Left forelimb (tissue), 1 donor: ENCODE measurements at regions not wholly inside any gene's neighbourhood (a gene's known extent, or its start where the extent isn't known, plus 50 kb on each side); places are given as distances from the start of the nearest gene placed in this dataset.
"Not testable (repeated sequence)": the region's sequence is repeated elsewhere in the genome, so short reads cannot be mapped to it uniquely, and the experiment has no call there.

ENCODE experiments used
- DNase-seq: peaks from one replicate; pipeline ENCODE4 v3.0.0-alpha.2; 2018; ENCODE audit warnings: low spot score

- no peak for DNase-seq
Observed at GRCh38 chr13:62829486-62829885, 1413.8 kb upstream of the PCDH20 start.

- no peak for DNase-seq
Observed at GRCh38 chr13:62799931-62800436, 1384.3 kb upstream of the PCDH20 start.

DNA sequence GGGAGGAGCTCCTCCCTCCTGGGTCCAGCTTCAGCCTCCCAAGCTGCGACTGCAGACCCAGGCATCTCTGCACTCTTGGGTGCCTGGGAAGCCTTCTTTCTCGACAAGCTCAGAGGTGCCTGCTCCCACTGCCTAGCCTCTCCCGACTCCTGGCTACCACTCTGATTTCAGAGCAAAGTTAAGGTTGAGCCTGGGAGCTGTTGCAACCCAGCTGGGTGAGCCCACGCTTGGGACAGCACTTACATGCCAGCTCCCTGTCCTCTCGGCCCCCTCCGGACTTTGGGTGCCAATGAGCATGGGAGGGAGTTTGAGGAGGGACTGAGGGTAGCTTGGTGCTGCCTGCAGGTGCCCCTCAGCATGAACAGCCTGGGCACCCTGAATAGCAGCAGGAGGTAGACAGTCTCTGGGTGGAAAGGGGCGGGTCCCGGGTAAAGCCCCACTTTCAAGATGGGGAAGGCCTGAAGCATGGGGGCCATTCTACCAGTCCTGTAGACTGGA, 1383.4 kb upstream of the PCDH20 start:
- DNase-seq: no peak

DNA sequence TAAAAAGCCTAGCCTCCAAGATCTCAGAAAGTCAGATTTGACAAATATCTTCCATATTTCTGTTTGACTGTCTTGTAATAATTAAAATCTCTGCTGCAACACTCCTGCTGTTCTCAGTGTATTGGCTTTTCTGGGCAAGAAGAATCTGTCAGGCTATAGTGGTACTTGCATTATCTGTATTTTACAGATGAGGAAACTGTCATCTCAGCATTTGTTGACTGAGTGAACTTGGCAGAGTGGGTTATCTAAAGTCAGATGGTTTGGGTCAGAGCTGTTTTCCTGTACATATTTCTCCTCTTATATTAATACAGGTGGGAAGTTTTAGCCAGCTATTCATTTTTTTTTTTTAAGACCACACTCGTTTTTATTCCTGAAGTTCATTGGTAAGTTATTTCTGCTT, 1378.2 kb upstream of the PCDH20 start:
- no peak for DNase-seq

GRCh38 chr13:62781866-62782265, 1366.2 kb upstream of the PCDH20 start:
- no peak for DNase-seq

GRCh38 chr13:62779161-62779560, 1363.5 kb upstream of the PCDH20 start:
- DNase-seq: no peak

- no peak for DNase-seq
Observed at GRCh38 chr13:62767473-62767872, 1351.8 kb upstream of the PCDH20 start.

DNA sequence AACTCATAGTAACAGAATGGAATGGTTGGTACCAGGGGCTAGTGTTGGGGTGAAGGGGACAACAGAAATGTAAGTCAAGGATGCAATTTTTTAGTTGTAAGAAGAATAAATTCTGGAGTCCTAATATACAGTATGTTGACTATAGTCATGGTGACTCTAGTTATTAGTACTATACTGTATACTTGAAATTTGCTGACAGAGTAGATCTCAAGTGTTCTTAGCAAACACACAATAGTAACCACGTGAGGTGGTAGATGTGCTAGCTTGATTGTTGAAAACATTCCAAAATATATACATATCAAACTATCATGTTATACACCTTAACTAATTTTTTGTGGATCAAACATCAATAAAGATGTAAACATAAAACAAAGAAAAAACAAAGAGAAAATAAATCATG, 1345.1 kb upstream of the PCDH20 start:
- no peak for DNase-seq

DNA sequence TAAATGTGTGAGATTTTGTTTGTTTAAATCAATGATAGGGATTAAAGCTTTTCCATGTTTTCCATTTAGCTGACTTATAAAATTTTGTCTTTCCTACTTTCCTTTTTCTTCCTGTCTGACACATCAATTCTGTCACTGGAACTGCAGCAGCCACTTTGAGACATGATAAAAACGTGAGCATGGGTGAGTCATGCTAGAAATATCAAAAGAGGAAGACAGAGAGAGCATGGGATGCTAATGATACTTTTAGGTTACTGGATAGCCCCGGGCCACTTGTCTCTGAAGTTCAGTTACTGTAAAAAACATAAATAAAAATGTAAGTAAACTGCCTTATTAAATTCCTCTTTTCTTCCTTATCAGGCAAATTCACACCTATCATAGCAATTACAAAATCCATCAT, 1332.0 kb upstream of the PCDH20 start:
- DNase-seq: no peak

DNA sequence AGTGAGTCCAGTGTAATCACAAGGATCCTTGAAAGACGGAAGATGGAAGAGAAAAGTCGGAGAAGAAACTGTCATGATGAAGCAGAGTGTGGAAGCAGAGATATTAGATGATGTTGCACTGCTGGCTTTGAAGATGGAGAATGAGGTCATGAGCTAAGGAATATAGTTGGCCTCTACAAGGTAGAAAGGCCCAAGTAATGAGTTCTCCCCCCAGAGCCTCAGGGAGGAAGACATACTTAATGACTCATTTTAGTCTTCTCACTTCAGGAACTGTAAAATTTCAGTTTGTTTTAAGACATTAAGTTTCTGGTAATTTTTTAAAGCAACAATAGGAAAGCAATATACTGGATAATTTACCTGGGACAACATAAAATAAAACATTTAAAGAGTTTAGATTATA, 1331.5 kb upstream of the PCDH20 start:
- DNase-seq: no peak

GRCh38 chr13:62729746-62730145, 1314.1 kb upstream of the PCDH20 start:
- DNase-seq: not testable (repeated sequence)

DNA sequence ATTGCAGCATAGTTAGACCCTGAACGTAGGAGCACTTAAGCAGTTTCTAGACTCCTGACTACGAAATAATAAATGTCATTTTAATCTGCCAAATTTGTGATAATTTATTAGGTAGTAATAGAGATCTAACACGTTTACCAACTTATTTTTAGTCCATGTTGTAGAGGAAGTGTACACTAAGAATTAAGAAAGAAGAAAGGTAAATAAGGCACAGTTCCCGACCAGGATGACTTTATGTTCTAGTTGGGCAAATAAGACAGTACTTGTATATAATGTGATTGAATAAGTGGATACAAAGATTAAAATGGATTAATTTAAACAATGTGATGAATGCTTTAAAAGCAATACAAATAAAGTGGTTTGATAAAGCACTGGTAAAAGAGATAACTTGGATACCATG, 1306.2 kb upstream of the PCDH20 start:
- no peak for DNase-seq

DNA sequence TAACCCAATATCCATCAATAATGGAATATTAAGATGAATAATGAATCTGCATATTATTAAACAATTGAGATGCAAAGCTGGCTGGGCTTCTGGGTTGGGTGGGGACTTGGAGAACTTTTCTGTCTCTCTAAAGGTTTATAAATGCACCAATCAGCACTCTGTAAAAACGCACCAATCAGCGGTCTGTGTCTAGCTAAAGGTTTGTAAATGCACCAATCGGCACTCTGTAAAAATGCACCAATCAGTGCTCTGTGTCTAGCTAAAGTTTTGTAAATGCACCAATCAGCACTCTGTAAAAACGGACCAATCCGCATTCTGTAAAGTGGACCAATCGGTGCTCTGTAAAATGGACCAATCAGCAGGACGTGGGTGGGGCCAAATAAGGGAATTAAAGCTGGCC, 1296.3 kb upstream of the PCDH20 start:
- not testable (repeated sequence) for DNase-seq

DNA sequence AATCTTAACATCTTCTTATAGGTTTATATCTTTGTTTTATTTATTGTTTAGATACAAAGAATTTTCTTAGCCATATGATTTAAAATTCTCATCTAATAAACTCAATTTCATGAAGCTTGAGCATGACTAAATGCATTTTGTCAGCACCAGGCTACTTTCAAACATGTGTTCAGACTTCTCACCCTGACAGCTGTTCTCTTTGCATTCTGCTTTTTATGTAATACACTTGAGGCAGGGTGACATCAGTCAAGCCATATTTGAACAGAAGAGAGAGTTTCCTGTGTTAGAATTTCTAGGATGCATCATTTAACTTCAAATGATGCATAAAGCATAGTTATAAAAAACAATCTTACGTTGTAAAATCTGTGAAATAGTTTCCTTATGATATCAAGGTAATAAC, 1295.1 kb upstream of the PCDH20 start:
- DNase-seq: no peak

DNA sequence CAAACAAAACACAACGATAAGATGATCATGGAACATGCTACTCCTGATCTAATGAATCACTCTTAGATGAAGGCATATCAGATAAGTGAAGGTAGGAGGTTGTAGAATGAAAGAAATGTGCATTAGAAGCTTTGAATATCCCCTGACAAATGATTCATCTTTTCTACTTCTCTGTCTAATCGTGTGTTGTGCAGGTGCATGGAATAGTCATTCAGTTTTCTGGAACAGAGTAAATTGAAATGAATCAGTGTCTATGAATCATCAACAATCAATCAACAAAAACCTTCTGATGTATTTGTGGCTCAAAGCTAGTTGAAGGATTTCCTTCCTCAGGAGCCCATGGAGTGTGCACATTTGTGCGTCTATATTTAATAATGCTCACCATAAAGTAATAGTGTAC, 1290.4 kb upstream of the PCDH20 start:
- DNase-seq: no peak

- DNase-seq: no peak
Observed at GRCh38 chr13:62704875-62705274, 1289.2 kb upstream of the PCDH20 start.

- DNase-seq: no peak
Observed at GRCh38 chr13:62702502-62702901, 1286.9 kb upstream of the PCDH20 start.

DNA sequence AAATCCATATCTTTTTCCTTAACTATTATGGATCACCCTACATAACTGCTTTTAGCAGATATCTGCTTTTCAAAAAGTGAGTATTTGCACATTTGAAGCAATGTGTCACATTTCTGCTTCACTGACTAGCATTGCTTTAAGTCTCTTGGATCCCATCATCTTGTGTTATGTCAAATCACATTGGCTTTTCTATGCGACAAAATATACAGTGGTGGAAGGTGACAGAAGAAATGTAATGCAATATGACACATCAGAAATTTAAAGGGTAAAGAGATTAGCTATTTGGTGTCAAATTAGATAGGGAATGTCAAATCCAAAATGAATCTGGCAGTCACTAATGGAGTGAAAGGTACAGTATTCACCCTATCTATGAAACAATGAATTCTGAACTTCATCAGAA, 1282.1 kb upstream of the PCDH20 start:
- no peak for DNase-seq

DNA sequence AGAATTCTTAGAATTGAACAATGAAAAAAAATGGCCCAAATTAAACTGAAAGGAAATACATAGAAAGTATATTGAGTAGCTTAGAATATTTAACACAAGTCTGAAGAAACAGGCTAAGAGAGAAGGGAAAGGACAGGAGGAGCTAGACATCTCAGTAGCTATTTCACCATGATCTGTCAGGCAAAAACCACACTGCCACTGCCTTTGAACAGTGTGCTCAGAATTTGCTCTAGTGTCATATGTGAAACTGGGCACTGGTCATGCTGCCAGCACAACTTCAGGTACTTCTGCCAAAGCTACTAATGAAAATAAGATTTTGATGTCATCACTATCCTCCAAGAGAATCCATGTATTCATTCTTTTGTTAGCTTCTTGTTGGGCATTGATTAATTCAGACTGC, 1280.8 kb upstream of the PCDH20 start:
- no peak for DNase-seq

DNA sequence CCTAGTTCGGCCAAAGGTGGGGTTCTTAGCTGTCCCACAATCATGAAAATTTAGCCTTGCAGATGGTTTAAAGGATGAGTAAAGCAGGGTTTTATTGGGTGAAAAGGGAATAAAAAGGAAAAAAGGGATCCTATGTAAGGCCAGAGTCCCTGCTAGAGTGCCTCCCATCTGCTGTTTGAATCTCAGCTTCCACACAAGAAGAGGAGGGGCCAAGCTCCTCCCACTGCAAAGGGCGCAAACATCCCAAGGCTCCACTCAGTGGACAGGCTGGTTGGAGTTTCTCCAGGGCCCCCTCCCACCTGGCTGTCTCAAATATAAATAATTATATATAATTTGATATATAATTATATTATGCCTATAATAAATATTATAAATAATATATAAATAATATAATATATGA, 1272.1 kb upstream of the PCDH20 start:
- DNase-seq: no peak

DNA sequence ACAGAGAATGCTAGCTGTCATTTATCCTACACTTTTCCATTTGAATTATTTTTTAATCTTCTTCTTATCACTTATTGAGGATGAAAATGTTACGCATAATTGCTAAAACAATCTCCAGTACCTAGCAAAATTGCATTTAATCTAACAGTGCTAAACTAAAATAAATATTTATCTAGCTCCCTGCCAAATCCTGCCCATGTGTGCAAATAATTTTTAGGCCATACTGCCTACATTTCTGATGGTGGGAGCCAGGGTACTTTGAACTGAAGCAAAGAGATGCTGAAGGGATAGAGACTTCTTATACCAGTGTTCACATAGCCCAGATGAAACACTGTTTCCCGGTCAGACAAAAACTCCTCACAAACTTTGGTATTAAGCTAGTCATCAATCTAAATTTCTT, 1268.7 kb upstream of the PCDH20 start:
- no peak for DNase-seq

- no peak for DNase-seq
Observed at GRCh38 chr13:62682788-62683187, 1267.1 kb upstream of the PCDH20 start.

DNA sequence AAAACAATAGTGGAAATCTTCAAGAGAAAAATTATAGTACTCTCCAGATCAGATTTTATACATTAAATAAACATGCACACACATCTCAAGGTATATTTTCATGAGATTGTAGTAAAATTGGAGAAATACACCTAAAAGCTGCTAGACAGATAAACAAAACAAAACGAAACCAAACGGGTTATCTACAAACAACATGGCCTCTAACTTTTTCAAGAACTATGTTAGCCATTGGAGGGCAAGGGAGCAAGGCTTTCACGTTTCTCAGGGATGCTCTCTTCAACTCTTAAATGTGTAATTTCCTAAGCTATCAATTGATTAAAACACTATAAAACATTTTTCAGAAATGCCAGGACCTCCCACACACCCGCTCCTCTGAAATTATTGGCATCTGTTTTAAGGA, 1262.4 kb upstream of the PCDH20 start:
- DNase-seq: no peak

DNA sequence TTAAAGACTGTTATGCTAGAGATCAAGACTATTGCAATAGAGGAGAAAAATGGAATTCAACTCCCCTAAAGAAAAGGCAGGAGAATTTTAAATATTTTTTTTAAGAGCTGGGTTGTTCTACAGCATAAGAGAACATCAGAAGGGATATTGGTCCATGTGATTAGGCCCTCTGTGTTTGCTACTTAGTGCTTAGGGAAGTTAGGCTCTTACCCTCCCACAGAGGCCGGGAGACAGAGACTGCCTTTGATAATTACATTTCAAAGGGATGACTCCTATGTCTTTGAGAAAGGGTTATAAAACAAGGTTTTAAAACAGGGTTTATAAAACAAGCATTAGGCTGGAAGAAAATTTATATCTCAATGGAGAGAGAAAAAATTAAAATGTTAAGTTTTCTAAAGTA, 1248.1 kb upstream of the PCDH20 start:
- no peak for DNase-seq

DNA sequence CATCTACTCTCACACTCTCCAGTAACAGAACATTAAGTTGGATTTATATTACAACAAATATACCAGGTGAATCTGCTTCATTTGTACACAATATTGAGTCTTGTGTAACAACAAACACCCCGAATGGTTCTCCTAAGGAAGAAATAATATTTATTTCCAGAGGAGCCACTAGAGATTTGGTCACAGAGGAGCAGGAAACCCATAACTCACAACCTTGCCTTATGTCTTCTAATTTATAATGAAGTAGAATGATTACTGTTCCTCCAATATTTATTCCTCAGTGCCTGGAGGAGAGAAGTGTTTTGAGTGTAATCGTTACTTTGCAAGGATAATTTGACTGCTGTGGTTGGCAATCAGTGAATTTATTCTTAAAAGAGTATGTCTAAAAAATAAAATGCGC, 1243.7 kb upstream of the PCDH20 start:
- DNase-seq: no peak
